ENCODE measurements at regions not wholly inside any gene's neighbourhood (a gene's known extent, or its start where the extent isn't known, plus 50 kb on each side); places are given as distances from the start of the nearest gene placed in this dataset.
"Not testable (repeated sequence)": the region's sequence is repeated elsewhere in the genome, so short reads cannot be mapped to it uniquely, and the experiment has no call there.

GRCh38 chr6:103554911-103555310 is 1304.8 kb downstream of the HACE1 start:
- DNase-seq (ENCODE audit: low spot score): no peak

GRCh38 chr6:103538381-103538780 is 1321.3 kb downstream of the HACE1 start:
- DNase-seq (ENCODE audit: low spot score): no peak

- no peak for DNase-seq (ENCODE audit: low spot score)
Observed at GRCh38 chr6:103534814-103535213, 1324.9 kb downstream of the HACE1 start.

GRCh38 chr6:103534095-103534494 is 1325.6 kb downstream of the HACE1 start:
- DNase-seq (ENCODE audit: low spot score): no peak

GRCh38 chr6:103522045-103522444 is 1337.7 kb downstream of the HACE1 start:
- no peak for DNase-seq (ENCODE audit: low spot score)

GRCh38 chr6:103516336-103516735 is 1343.4 kb downstream of the HACE1 start:
- peak; percentile 54 for DNase-seq (ENCODE audit: low spot score)

GRCh38 chr6:103507052-103507451 is 1352.7 kb downstream of the HACE1 start:
- no peak for DNase-seq (ENCODE audit: low spot score)

- no peak for DNase-seq (ENCODE audit: low spot score)
Observed at GRCh38 chr6:103505155-103505518, 1354.6 kb downstream of the HACE1 start.

- DNase-seq (ENCODE audit: low spot score): no peak
Observed at GRCh38 chr6:103504501-103505154, 1355.1 kb downstream of the HACE1 start.

GRCh38 chr6:103496588-103496987 is 1363.1 kb downstream of the HACE1 start:
- DNase-seq (ENCODE audit: low spot score): not testable (repeated sequence)

- no peak for DNase-seq (ENCODE audit: low spot score)
Observed at GRCh38 chr6:103456652-103457051, 1403.1 kb downstream of the HACE1 start.

GRCh38 chr6:103455275-103455674 is 1404.4 kb downstream of the HACE1 start:
- DNase-seq (ENCODE audit: low spot score): no peak

- no peak for DNase-seq (ENCODE audit: low spot score)
Observed at GRCh38 chr6:103409475-103409874, 1450.2 kb downstream of the HACE1 start.

- no peak for DNase-seq (ENCODE audit: low spot score)
Observed at GRCh38 chr6:103405321-103405720, 1454.4 kb downstream of the HACE1 start.

- no peak for DNase-seq (ENCODE audit: low spot score)
Observed at GRCh38 chr6:103404799-103405198, 1454.9 kb downstream of the HACE1 start.

GRCh38 chr6:103396768-103397167 is 1463.0 kb downstream of the HACE1 start:
- no peak for DNase-seq (ENCODE audit: low spot score)

- no peak for DNase-seq (ENCODE audit: low spot score)
Observed at GRCh38 chr6:103379272-103379671, 1480.4 kb downstream of the HACE1 start.

GRCh38 chr6:103367212-103367611 is 1492.5 kb downstream of the HACE1 start:
- no peak for DNase-seq (ENCODE audit: low spot score)

GRCh38 chr6:103356531-103356930 is 1503.2 kb downstream of the HACE1 start:
- DNase-seq (ENCODE audit: low spot score): no peak

- no peak for DNase-seq (ENCODE audit: low spot score)
Observed at GRCh38 chr6:103344554-103345163, 1515.1 kb downstream of the HACE1 start.

GRCh38 chr6:103335412-103335811 is 1524.3 kb downstream of the HACE1 start:
- DNase-seq (ENCODE audit: low spot score): no peak

- no peak for DNase-seq (ENCODE audit: low spot score)
Observed at GRCh38 chr6:103326760-103327757, 1532.7 kb downstream of the HACE1 start.

- DNase-seq (ENCODE audit: low spot score): no peak
Observed at GRCh38 chr6:103313432-103313831, 1546.3 kb downstream of the HACE1 start.

All from ecto neural progenitor cell (in vitro differentiated cells).